ENCODE measurements at regions not wholly inside any gene's neighbourhood (a gene's known extent, or its start where the extent isn't known, plus 50 kb on each side); places are given as distances from the start of the nearest gene placed in this dataset.

GRCh38 chr4:59598330-59598618, 1601.9 kb upstream of the ADGRL3 start (continued):
- TF ChIP-seq, protein P1, sequence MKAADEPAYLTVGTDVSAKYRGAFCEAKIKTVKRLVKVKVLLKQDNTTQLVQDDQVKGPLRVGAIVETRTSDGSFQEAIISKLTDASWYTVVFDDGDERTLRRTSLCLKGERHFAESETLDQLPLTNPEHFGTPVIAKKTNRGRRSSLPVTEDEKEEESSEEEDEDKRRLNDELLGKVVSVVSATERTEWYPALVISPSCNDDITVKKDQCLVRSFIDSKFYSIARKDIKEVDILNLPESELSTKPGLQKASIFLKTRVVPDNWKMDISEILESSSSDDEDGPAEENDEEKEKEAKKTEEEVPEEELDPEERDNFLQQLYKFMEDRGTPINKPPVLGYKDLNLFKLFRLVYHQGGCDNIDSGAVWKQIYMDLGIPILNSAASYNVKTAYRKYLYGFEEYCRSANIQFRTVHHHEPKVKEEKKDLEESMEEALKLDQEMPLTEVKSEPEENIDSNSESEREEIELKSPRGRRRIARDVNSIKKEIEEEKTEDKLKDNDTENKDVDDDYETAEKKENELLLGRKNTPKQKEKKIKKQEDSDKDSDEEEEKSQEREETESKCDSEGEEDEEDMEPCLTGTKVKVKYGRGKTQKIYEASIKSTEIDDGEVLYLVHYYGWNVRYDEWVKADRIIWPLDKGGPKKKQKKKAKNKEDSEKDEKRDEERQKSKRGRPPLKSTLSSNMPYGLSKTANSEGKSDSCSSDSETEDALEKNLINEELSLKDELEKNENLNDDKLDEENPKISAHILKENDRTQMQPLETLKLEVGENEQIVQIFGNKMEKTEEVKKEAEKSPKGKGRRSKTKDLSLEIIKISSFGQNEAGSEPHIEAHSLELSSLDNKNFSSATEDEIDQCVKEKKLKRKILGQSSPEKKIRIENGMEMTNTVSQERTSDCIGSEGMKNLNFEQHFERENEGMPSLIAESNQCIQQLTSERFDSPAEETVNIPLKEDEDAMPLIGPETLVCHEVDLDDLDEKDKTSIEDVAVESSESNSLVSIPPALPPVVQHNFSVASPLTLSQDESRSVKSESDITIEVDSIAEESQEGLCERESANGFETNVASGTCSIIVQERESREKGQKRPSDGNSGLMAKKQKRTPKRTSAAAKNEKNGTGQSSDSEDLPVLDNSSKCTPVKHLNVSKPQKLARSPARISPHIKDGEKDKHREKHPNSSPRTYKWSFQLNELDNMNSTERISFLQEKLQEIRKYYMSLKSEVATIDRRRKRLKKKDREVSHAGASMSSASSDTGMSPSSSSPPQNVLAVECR (CRISPR knock-in tag; IDR thresholded peaks at IDR 0.05; ENCODE audit: borderline replicate concordance): no peak
- TF ChIP-seq ZNF781 (CRISPR knock-in tag; IDR thresholded peaks at IDR 0.05; ENCODE audit: borderline replicate concordance, not compliant biosample characterization) (no peak), ARNT (IDR thresholded peaks at IDR 0.05) (no peak), SRSF1 (optimal IDR thresholded peaks at IDR 0.05; ENCODE audit: low read depth, low read length) (no peak), ZFY (CRISPR knock-in tag; IDR thresholded peaks at IDR 0.05) (no peak), ZNF562 (CRISPR knock-in tag; IDR thresholded peaks at IDR 0.05; ENCODE audit: borderline replicate concordance) (no peak), ZNF382 (CRISPR knock-in tag; IDR thresholded peaks at IDR 0.05; ENCODE audit: borderline replicate concordance) (no peak), MYNN (CRISPR knock-in tag; IDR thresholded peaks at IDR 0.05; ENCODE audit: low read depth) (no peak)
- TF ChIP-seq, protein P2, sequence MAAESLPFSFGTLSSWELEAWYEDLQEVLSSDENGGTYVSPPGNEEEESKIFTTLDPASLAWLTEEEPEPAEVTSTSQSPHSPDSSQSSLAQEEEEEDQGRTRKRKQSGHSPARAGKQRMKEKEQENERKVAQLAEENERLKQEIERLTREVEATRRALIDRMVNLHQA (CRISPR knock-in tag; IDR thresholded peaks at IDR 0.05): no peak

- no peak for FAIRE-seq
- Histone ChIP-seq H2AFZ (ENCODE audit: low read length) (no peak overlapping the region), H3K27ac (ENCODE audit: extremely low read length, insufficient read depth, low read length) (no peak overlapping the region), H3K27me3 (ENCODE audit: control insufficient read depth in 1 of 2, insufficient read depth in 2 of 2, low read length in 2 of 2) (no peaks in the 10 kb centered on the region), H3K79me2 (ENCODE audit: insufficient read depth, low read length) (no peaks in the 10 kb centered on the region), H3K36me3 (replicated peaks in 1 of 2; ENCODE audit: control insufficient read depth in 1 of 2, insufficient read depth in 2 of 2, low read length in 2 of 2) (no peaks in the 10 kb centered on the region), H3K4me1 (ENCODE audit: insufficient read depth, low read length) (no peaks in the 10 kb centered on the region), H3K4me2 (ENCODE audit: low read depth, low read length) (no peak overlapping the region), H3K9me3 (ENCODE audit: low read length) (no peaks in the 10 kb centered on the region), H3K4me3 (replicated peaks in 1 of 3; ENCODE audit: insufficient read depth in 1 of 3, low read depth in 2 of 3, low read length in 3 of 3) (no peak overlapping the region), H3K9ac (ENCODE audit: insufficient read depth, low read depth, low read length) (no peak overlapping the region), H4K20me1 (ENCODE audit: insufficient read depth, low read length) (no peaks in the 10 kb centered on the region)
- CTCF ChIA-PET (ENCODE audit: low intra/inter-chr PET ratio, low total read pairs): no interaction called here
- 0% methylated on average over 1 of the region's 1 CpG for WGBS (ENCODE audit: low lambda C conversion rate)
- intact Hi-C loops (cut with micrococcal nuclease; ENCODE audit: unreplicated experiment): no loop called here
- no peak for DNase-seq (ENCODE audit: low spot score)
- no TSS peak for BruUV-seq (replicated peaks)
- POLR2A ChIA-PET: no interaction called here
- ATAC-seq: no peak
- in situ Hi-C loops (cut with HindIII; ENCODE audit: extremely low pct_ligation_motif_present, low pct_unique_long_range_greater_than_20kb): no loop called here
- no peak for TF ChIP-seq CC2D1A (CRISPR knock-in tag; IDR thresholded peaks at IDR 0.05)
- TF ChIP-seq SMAD3 (CRISPR knock-in tag; IDR thresholded peaks at IDR 0.05): no peak
- no peak for TF ChIP-seq MBNL3 (CRISPR knock-in tag; conservative IDR thresholded peaks at IDR 0.05)
- no peak for TF ChIP-seq NR2F2 (IDR thresholded peaks at IDR 0.05; ENCODE audit: borderline replicate concordance, low read depth)
- TF ChIP-seq, protein P3, sequence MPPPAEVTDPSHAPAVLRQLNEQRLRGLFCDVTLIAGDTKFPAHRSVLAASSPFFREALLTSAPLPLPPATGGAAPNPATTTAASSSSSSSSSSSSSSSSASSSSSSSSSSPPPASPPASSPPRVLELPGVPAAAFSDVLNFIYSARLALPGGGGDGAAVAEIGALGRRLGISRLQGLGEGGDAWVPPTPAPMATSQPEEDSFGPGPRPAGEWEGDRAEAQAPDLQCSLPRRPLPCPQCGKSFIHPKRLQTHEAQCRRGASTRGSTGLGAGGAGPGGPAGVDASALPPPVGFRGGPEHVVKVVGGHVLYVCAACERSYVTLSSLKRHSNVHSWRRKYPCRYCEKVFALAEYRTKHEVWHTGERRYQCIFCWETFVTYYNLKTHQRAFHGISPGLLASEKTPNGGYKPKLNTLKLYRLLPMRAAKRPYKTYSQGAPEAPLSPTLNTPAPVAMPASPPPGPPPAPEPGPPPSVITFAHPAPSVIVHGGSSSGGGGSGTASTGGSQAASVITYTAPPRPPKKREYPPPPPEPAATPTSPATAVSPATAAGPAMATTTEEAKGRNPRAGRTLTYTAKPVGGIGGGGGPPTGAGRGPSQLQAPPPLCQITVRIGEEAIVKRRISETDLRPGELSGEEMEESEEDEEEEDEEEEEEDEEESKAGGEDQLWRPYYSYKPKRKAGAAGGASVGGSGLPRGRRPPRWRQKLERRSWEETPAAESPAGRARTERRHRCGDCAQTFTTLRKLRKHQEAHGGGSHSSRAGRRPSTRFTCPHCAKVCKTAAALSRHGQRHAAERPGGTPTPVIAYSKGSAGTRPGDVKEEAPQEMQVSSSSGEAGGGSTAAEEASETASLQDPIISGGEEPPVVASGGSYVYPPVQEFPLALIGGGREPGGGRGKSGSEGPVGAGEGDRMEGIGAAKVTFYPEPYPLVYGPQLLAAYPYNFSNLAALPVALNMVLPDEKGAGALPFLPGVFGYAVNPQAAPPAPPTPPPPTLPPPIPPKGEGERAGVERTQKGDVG (CRISPR knock-in tag; IDR thresholded peaks at IDR 0.05; ENCODE audit: borderline replicate concordance): no peak
- no peak for TF ChIP-seq CEBPG (CRISPR knock-in tag; IDR thresholded peaks at IDR 0.05)
- TF ChIP-seq CREB1 (IDR thresholded peaks at IDR 0.05): no peak
- no peak for TF ChIP-seq CREB1 (CRISPR knock-in tag; IDR thresholded peaks at IDR 0.05)
- TF ChIP-seq NBN (conservative IDR thresholded peaks at IDR 0.05): no peak
- no peak for TF ChIP-seq MAZ (IDR thresholded peaks at IDR 0.05; ENCODE audit: borderline replicate concordance, low read depth, low read length)
- TF ChIP-seq MAZ (CRISPR knock-in tag; IDR thresholded peaks at IDR 0.05; ENCODE audit: low read depth): no peak
Measured at GRCh38 chr4:59608466-59608865, 1591.7 kb upstream of the ADGRL3 start.
